GM21360 (cell line): ENCODE measurements at regions not wholly inside any gene's neighbourhood (a gene's known extent, or its start where the extent isn't known, plus 50 kb on each side); places are given as distances from the start of the nearest gene placed in this dataset.

ENCODE experiments used
- ATAC-seq: cut with Tn5 transposase; IDR thresholded peaks from one replicate; pipeline ENCODE4 v1.9.1; 2021; ENCODE audit warnings: mild to moderate bottlenecking, moderate library complexity; ENCODE audit not compliant: unreplicated experiment

DNA sequence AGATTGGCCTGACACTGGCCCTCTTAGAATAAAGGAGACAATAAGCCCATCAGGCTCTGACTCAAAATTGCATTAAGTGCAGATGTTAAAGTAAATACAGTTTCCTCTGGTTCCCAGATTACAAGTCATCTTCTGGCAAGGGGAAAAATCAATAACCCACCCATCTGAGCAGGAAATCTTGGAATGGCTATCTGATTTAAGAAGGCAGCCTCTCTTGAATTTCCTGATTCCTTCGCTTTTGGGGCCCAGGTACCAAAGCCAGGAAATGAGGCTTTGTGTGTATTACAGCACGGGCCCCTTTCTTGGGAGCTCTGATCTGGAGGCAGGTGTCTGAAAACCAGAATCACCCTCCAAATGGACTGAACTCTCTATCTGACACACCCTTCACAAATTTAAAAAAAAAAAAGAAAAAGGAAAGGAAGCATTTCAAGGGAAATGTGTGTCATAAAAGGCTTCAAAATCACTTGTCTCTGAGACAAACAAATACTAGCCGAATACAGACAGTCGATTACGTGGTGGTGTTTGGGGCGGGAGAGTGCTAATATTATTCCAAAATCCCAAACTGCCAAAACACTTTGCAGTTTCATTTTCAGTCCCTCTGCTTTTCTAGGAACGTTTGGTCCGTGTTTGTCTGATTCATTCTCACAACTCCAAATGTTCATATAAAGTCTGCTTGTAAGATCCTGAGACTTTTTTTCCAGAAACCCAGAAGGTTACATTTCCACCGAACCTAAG lies 240.9 kb upstream of the CAMK1G start:
- no peak for ATAC-seq

DNA sequence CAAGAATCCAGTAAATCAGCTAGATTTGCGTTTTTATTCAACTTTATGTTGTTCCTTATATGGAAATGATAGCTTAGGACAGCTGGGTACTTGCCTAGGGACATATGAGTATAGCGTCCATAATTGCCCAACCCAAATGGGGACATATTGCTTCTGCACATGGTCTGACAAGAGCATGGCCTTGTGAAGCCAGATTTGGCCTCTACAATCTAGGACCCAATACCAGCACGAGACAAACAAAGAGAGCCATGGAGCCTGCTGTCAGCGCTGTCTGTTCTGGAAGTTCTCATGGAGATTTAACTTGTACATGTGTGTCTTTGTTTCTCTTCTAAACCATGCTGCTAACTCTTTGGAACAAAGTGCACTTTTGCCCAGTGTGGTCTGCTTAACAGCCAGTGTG lies 240.0 kb upstream of the CAMK1G start:
- no peak for ATAC-seq

GRCh38 chr1:209344156-209344555 lies 239.4 kb upstream of the CAMK1G start:
- ATAC-seq: no peak

DNA sequence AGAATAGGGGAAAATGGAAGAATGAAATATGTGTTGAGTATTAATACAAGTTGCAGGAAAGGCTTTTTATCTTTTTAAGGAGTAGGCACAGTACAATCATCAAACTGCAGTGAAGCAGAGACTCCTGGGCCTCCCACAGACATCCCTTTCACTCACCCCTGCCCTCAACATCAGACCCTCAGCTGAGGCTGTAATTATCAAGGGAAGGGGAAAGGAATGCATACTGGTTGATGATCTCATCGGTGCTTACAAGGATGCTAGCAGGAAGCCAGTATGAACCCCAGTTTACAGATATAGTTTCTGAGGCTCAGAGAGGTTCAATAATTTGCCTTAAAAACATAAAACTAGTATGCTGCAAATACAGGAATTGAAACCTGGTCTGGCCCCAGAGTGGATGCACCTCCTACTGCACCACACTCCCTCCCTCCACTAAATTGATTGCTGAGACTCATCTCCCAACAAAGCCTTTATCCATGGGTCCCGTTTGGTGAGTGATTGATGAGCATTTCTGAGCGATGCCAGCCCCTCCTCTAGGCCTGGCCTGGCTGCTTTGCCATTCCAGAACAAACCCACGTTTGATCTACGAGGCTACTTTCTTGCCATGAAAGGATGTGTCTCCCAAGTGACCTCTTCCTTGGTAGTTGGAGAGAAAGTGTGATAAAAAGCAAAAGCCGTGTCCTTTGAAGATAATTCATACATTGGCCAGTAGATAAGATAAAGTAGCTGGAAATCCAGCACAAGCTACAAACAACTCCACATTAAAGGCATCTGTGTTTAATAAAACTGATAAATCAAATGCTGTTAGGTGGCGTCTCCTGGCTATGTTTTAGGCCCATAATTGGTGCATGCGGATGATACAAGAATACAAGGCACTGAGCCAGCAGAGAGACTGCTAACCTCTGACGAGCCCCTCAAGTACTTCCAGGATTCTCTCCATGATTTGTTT lies 233.9 kb upstream of the CAMK1G start:
- ATAC-seq: no peak

- no peak for ATAC-seq
These were observed 230.5 kb upstream of the CAMK1G start for GRCh38 chr1:209353053-209353452.

DNA sequence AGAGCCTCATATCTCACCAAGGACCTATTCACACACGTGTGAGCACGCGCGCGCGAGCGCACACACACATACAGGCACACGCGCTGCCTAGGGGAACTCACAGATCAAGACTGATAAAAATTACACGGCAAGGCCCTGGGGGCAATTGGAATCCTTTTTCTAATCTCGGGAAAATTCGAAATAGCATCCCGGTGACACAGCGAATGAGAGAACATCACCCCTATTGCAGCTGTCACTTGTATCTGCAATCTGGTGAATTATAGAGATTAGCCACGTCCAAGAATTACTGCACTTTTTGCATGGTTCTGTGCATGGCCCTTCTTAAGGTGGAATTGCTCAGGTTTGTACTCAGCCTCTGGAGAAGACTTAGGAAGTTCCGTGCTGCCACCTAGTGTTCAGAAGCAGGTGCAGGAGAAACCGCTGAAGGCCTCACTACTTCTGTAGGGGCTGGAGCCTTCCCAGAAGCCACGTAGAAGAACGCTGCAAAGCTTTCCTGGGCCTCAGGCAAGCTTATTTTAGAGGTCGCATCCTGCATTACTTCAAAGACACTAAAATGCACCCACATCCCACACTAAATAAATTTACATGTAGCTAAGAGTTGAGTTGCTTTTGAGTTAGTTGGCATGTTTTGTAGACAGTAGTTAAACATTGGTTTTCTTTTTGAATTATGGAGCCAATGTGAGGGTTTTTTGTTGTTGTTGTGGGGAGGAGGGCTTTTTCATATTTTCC lies 229.2 kb upstream of the CAMK1G start:
- peak; percentile 80 for ATAC-seq

- ATAC-seq: no peak
These were observed 228.7 kb upstream of the CAMK1G start for GRCh38 chr1:209354840-209355165.

GRCh38 chr1:209355415-209355814 lies 228.1 kb upstream of the CAMK1G start:
- no peak for ATAC-seq

DNA sequence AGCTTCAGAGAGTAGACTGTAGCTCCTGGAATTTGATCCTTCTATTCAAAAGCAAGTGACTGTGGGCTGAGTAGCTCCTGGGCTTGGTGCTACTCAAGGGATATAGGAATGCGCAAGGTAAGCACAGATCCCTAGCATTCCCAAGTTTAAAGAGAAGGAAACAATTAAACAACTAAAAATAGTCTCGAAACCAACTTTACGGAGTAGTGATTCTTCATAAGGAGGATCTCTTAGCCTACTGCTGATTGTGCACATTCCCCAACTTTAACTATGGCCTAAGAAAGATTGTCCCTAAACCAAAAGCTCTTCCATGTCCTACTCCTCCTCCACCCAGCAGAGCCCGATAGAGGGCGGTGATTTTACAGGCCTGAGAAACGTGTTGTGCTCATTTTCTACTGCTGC lies 226.5 kb upstream of the CAMK1G start:
- no peak for ATAC-seq

- ATAC-seq: no peak
These were observed 220.4 kb upstream of the CAMK1G start for GRCh38 chr1:209363112-209363511.

GRCh38 chr1:209364716-209365115 lies 218.8 kb upstream of the CAMK1G start:
- no peak for ATAC-seq

DNA sequence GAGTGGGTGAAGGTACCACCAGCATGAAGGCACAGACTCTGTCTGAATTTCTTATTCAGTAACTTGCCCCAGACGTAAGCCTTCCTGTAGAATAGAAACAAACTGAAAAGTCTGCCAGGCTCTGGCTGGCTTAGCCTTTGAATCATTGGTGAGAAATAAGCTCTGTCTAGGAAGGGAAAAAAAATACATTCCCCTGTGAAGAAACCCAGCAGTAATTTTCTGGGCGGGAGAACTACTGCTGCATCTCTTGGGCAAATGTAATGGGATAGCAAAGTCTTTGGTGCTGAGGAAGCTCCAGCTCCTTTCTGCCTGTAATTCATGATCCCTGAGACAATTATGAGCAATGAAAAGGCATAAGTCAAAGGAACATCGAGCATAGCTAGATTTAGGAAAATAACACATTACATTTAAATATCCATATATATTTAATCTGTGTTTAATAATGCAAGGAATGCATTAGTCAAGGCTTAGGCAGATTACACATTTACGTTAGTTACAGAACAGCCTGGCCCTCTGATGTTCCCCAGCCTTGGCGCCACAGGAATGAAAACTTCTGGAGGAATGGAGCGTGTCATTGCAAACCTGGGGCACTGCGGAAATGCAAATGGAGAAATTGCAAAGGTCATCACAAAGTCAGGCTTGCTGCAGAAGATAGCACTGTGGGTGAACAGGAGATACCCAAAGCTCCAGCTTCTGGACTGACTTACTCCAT lies 216.3 kb upstream of the CAMK1G start:
- ATAC-seq: no peak

DNA sequence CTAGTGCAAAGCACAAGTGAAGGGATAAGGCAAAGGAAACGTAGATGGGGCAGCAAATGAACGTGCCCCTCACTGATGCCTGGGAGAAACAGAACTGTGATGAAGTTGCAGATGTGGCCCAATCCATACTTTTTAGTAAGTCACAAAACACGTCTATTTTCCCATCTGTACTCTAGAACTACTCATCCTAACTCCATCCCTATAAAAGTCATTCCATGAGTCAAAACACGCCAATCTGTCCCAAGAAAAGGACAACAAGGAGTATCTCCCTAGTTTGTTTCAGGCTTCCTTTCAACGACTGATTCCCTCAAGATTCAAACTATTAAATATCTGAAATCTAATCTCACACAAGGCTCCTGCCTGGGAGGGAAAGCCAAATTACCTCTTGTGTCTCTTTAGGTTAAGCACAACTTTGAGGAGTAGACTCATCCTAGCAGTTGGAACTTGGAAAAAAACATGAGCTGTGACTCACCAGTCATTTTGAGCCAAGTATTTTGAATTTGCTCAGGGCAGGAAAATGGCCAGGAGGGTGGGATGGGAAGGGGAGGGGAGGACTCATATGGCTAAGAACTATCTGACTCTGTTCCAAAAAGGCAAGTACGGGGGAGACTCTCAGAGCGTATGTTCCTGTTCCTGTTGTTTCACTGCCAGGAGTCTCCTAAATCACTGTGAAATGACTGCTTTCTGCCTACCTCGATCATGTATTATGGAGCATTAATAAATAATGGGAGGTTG lies 214.5 kb upstream of the CAMK1G start:
- no peak for ATAC-seq

GRCh38 chr1:209370241-209370995 lies 213.1 kb upstream of the CAMK1G start:
- no peak for ATAC-seq

DNA sequence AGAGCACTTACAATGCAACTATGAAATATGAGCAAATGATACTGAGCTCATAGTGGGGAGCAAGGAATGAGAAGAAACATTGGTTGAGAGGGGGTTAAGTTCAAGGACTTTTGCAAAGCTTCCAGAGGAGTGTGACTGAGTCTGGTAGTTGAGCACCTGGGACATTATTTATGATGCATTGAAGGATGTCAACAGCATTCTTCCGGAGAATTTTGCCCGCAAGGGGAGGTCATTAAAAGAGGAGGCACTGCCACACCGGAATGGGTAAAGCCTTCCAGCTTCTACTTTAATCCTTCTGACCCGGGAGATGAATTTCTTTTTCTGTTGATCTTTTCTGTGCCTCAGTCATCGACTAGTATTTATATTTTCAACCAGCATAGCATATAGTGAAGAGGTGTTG lies 208.4 kb upstream of the CAMK1G start:
- ATAC-seq: no peak

GRCh38 chr1:209375671-209376365 lies 207.7 kb upstream of the CAMK1G start:
- no peak for ATAC-seq

GRCh38 chr1:209376774-209377173 lies 206.7 kb upstream of the CAMK1G start:
- no peak for ATAC-seq

DNA sequence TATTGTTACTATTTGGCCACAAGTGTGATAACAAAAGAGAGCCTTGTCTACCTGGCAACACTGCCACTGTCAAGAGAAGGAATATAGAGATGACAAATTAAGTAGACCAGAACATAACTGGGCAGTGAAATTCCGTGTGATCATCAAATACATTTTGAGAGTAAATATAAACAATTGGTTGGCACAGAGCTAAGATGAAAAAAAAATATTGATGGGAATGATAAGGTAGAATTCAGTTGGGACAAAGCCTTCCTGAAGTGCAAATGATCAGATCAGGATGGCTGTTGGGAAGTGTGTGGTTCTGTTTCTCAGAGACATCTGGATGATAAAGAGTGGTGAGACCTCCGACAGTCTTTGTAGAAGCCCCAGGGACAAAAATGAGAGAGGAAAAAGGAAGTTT lies 205.5 kb upstream of the CAMK1G start:
- ATAC-seq: no peak

- no peak for ATAC-seq
These were observed 204.2 kb upstream of the CAMK1G start for GRCh38 chr1:209379280-209379679.
